Mesodermal cell (in vitro differentiated cells): ENCODE measurements at regions not wholly inside any gene's neighbourhood (a gene's known extent, or its start where the extent isn't known, plus 50 kb on each side); places are given as distances from the start of the nearest gene placed in this dataset.
"Not testable (repeated sequence)": the region's sequence is repeated elsewhere in the genome, so short reads cannot be mapped to it uniquely, and the experiment has no call there.

ENCODE experiments used
- H3K27ac ChIP-seq: 2 replicates; pipeline ENCODE4 v1.7.0; 2013; ENCODE audit warnings: mild to moderate bottlenecking, low read depth, low read length, moderate library complexity; ENCODE audit not compliant: severe bottlenecking
- H3K36me3 ChIP-seq: 2 replicates; pipeline ENCODE4 v1.7.1; 2013; ENCODE audit warnings: mild to moderate bottlenecking, low read length, moderate library complexity; ENCODE audit not compliant: control insufficient read depth, insufficient read depth
- H3K4me1 ChIP-seq: one replicate; pipeline ENCODE4 v1.7.1; 2013; ENCODE audit warnings: mild to moderate bottlenecking, low read length; ENCODE audit not compliant: insufficient read depth, control insufficient read depth, poor library complexity, severe bottlenecking
- H3K4me3 ChIP-seq: 2 replicates; pipeline ENCODE4 v1.7.0; 2013; ENCODE audit warnings: low read length, control low read depth, mild to moderate bottlenecking; ENCODE audit not compliant: insufficient read depth, poor library complexity, severe bottlenecking; ENCODE audit errors: extremely low read depth
- H3K9me3 ChIP-seq: 2 replicates; pipeline ENCODE4 v1.7.1; 2013; ENCODE audit warnings: mild to moderate bottlenecking, low read length, moderate library complexity; ENCODE audit not compliant: control insufficient read depth
- WGBS, 2 experiments: methylation state at CpG; one replicate each; pipeline ENCODE4 v1.1.5; 2013; ENCODE audit warnings: missing lambda C conversion rate in 2 of 2; ENCODE audit not compliant: insufficient coverage in 2 of 2; 5-methylcytosine and 5-hydroxymethylcytosine counted together

DNA sequence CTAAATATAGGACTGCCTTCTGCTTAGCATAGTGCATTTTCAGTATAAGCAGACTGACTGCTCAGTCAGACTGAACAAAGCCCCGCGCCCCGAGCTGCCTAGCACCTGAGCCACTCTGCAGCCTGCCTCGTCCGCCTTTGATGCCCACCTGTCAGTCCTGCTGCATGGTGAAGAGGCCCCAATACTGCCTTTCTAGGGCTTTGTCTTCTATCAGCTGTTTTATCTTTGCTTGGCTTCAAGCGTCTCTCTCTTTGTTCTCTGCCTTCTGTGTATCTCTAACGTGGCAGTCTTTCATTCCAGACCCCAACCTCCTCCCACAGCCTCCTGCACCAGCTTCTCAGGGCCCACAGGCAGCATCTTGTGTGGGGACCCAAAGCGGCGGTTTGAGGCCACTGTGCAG lies 1001.0 kb downstream of the VRK1 start:
- WGBS, 2 experiments = 84 to 92% methylated on average over 9 of the region's 9 CpGs
- Histone ChIP-seq H3K27ac (no peak overlapping the region), H3K36me3 (no peaks in the 10 kb centered on the region), H3K9me3 (no peaks in the 10 kb centered on the region), H3K4me1 (peaks cover 4% of the 10 kb centered on the region), H3K4me3 (no peak overlapping the region)

DNA sequence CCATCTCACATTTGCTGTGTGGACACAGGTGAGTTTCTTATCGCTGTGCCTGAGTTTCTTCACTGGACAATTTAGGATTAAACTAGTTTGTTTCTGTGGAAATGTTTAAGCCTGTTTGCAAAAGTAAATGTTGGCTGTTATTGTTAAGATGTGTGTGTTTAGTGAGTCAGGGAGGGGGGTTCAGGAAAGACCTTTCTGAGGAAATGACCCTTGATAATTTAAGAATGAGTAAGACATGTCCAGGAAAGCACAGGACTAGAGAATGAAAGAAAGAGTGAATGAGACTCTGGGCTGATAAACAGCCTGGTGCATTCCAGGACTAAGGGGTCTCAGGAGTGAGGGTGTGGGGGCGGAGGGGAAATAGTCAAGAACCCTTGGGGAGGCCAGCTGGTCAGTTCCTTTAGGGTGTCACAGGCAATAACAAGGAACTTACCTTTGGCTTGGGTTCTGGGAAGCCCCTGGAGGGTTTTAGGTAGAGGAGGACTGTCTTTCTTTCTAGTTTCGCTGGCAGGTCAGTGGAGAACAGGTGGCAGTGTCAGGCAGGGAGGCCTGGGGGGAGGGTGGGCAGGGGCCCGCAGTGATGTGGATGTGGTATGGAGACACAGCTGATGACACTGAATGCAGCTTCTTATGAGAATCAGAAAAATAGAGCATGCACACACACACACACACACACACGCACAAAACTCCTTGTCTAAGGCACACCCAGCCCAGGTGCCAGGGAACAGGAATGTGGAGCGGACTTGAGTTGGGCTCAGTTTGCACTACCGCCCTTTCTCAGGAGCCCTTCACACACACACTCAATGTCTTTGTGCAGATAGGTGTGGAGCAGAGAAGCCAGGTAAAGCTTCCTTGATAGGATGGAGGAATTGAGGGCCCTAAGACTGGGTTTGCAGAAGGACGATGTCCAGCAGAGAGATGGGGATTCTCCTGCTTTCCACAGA lies 1005.5 kb downstream of the VRK1 start:
- Histone ChIP-seq H3K4me3 (no peak overlapping the region), H3K36me3 (no peaks in the 10 kb centered on the region), H3K4me1 (peaks cover 4% of the 10 kb centered on the region), H3K9me3 (no peaks in the 10 kb centered on the region), H3K27ac (no peak overlapping the region)
- 85 to 100% methylated on average over 3 to 5 of the region's 8 CpGs for WGBS, 2 experiments

GRCh38 chr14:97804056-97804455 lies 1006.9 kb downstream of the VRK1 start:
- Histone ChIP-seq H3K36me3 (no peaks in the 10 kb centered on the region), H3K9me3 (no peaks in the 10 kb centered on the region)
- 80 to 83% methylated on average over 1 of the region's 2 CpGs for WGBS, 2 experiments

DNA sequence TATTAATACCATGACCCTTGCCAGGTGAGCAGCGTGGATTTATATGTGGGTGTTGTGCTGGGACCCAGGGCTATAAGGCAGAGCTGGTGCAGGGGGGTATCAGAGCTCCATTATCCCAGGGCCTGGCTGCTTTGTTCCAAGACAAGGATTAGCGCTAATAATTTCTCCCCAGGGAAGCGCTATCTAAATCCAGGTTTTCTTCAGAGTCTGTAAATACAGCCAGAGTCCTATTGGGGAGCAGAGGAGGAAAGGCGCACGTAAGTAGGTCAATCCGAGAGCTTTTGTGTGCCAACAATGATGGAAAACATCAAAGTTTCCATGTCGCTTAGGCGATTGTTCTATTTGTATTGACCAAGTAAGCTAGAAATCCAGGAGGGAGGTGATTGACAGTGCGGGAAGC lies 1009.7 kb downstream of the VRK1 start:
- 94 to 95% methylated on average over 5 to 7 of the region's 9 CpGs for WGBS, 2 experiments
- H3K4me3 ChIP-seq = no peak overlapping the region
- no peaks in the 10 kb centered on the region for H3K36me3 ChIP-seq
- peaks cover 4% of the 10 kb centered on the region for H3K4me1 ChIP-seq
- no peaks in the 10 kb centered on the region for H3K9me3 ChIP-seq
- no peak overlapping the region for H3K27ac ChIP-seq

More at GRCh38 chr14:97804056-97804455, 1006.9 kb downstream of the VRK1 start:
- Histone ChIP-seq H3K27ac (no peak overlapping the region), H3K4me1 (peaks cover 4% of the 10 kb centered on the region), H3K4me3 (no peak overlapping the region)

DNA sequence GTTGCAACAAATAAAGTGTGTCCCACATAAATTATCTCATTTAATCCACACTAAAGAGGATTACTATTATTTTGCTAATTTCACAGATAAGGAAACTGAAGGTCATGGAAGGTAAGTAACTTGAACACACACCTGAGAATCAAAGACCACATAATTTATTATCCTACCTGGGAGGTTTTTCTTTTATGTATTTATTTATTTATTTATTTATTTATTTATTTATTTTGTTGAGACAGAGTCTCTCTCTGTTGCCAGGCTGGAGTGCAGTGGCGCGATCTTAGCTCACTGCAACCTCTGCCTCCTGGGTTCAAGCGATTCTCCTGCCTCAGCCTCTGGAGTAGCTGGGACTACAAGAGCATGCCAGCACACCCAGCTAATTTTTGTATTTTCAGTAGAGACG lies 1011.4 kb downstream of the VRK1 start:
- not testable (repeated sequence) for H3K4me3 ChIP-seq, H3K4me1 ChIP-seq, H3K36me3 ChIP-seq, H3K9me3 ChIP-seq, H3K27ac ChIP-seq
- 85 to 91% methylated on average over 3 to 4 of the region's 4 CpGs for WGBS, 2 experiments

GRCh38 chr14:97813556-97813955 lies 1016.4 kb downstream of the VRK1 start:
- Histone ChIP-seq H3K4me3 (no peak overlapping the region), H3K4me1 (no peaks in the 10 kb centered on the region), H3K36me3 (no peaks in the 10 kb centered on the region), H3K27ac (no peak overlapping the region), H3K9me3 (no peaks in the 10 kb centered on the region)
- 95 to 98% methylated on average over 4 to 5 of the region's 5 CpGs for WGBS, 2 experiments

GRCh38 chr14:97820781-97821180 lies 1023.6 kb downstream of the VRK1 start:
- Histone ChIP-seq H3K4me1 (no peaks in the 10 kb centered on the region), H3K4me3 (no peak overlapping the region), H3K27ac (no peak overlapping the region), H3K9me3 (no peaks in the 10 kb centered on the region), H3K36me3 (no peaks in the 10 kb centered on the region)
- 71 to 73% methylated on average over 1 to 2 of the region's 2 CpGs for WGBS, 2 experiments

DNA sequence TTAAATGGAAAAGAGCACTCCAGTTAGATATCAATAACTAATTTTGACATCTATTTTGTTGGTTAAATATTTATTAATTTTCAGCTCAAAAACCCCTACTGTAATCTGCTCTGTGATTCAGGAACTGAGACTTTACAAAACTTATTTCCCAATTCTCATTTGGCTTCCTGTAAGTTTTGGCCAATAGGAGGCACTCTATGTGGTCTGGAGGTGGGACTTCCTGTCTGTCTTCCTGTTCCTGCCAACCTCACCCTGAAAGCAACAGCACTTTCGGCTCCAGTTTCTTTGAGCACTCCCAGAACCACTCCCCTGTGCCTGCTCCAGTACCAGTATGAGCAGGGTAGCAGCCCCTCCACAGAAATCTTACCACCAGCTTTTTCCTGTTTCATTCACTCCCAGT lies 1027.0 kb downstream of the VRK1 start:
- Histone ChIP-seq H3K27ac (no peak overlapping the region), H3K4me1 (no peaks in the 10 kb centered on the region), H3K36me3 (no peaks in the 10 kb centered on the region), H3K4me3 (no peak overlapping the region), H3K9me3 (no peaks in the 10 kb centered on the region)
- 0% methylated on average over 1 of the region's 1 CpG; no CpG with 5 or more reads in 1 of the 2 experiments for WGBS, 2 experiments

- Histone ChIP-seq H3K9me3 (no peaks in the 10 kb centered on the region), H3K4me1 (no peaks in the 10 kb centered on the region), H3K36me3 (no peaks in the 10 kb centered on the region), H3K4me3 (no peak overlapping the region), H3K27ac (no peak overlapping the region)
- WGBS, 2 experiments = 80% methylated on average over 1 of the region's 3 CpGs; no CpG with 5 or more reads in 1 of the 2 experiments
Observed at GRCh38 chr14:97827746-97828145, 1030.6 kb downstream of the VRK1 start.

GRCh38 chr14:97832776-97833175 lies 1035.6 kb downstream of the VRK1 start:
- no peaks in the 10 kb centered on the region for H3K36me3 ChIP-seq
- H3K9me3 ChIP-seq = no peaks in the 10 kb centered on the region
- H3K27ac ChIP-seq = no peak overlapping the region
- no peaks in the 10 kb centered on the region for H3K4me1 ChIP-seq
- 92 to 93% methylated on average over 3 to 5 of the region's 11 CpGs for WGBS, 2 experiments
- no peak overlapping the region for H3K4me3 ChIP-seq

DNA sequence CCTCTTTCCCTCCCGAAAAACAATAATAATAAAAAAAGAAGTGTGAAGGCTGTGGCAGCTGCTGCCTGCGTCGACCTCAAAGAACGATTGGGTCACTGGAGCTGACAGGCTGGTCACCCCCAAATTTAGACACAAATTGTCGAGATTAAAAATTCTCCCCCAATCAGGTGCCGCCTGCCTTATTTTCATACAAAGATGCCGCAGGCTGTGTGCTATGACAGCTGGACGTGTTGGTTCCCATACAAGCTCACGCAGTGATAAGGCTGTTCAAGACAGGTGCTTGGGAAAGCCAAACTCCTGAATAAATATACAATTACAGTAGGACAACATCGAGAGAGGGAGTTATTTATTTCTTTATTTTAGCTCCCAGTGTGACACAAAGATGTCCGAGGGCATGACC lies 1041.8 kb downstream of the VRK1 start:
- Histone ChIP-seq H3K4me1 (peaks cover 6% of the 10 kb centered on the region), H3K36me3 (no peaks in the 10 kb centered on the region), H3K4me3 (no peak overlapping the region), H3K27ac (no peak overlapping the region), H3K9me3 (no peaks in the 10 kb centered on the region)
- 79 to 80% methylated on average over 2 to 6 of the region's 11 CpGs for WGBS, 2 experiments
